ENCODE measurements at regions not wholly inside any gene's neighbourhood (a gene's known extent, or its start where the extent isn't known, plus 50 kb on each side); places are given as distances from the start of the nearest gene placed in this dataset.

- no peak overlapping the region for H3K27ac ChIP-seq (ENCODE audit: extremely low read length, insufficient read depth, low read length)
- POLR2A ChIA-PET: no interaction called here
- DNase-seq (ENCODE audit: low spot score) (no peak), ATAC-seq (no peak), FAIRE-seq (no peak)
- H3K4me2 ChIP-seq (ENCODE audit: low read depth, low read length): no peak overlapping the region
- intact Hi-C loops (cut with micrococcal nuclease; ENCODE audit: unreplicated experiment): no loop called here
- 0% methylated on average over 1 of the region's 33 CpGs for WGBS (ENCODE audit: low lambda C conversion rate)
- CTCF ChIA-PET (ENCODE audit: low intra/inter-chr PET ratio, low total read pairs): no interaction called here
- H2AFZ ChIP-seq (ENCODE audit: low read length): no peak overlapping the region
- no peaks in the 10 kb centered on the region for H3K79me2 ChIP-seq (ENCODE audit: insufficient read depth, low read length)
- H3K4me1 ChIP-seq (ENCODE audit: insufficient read depth, low read length): no peaks in the 10 kb centered on the region
- no peaks in the 10 kb centered on the region for H3K36me3 ChIP-seq (replicated peaks in 1 of 2; ENCODE audit: control insufficient read depth in 1 of 2, insufficient read depth in 2 of 2, low read length in 2 of 2)
- in situ Hi-C loops (cut with HindIII; ENCODE audit: extremely low pct_ligation_motif_present, low pct_unique_long_range_greater_than_20kb): no loop called here
- BruUV-seq (replicated peaks): no TSS peak
- H3K27me3 ChIP-seq (ENCODE audit: control insufficient read depth in 1 of 2, insufficient read depth in 2 of 2, low read length in 2 of 2): no peaks in the 10 kb centered on the region
- H3K9ac ChIP-seq (ENCODE audit: insufficient read depth, low read depth, low read length): no peak overlapping the region
- no peaks in the 10 kb centered on the region for H4K20me1 ChIP-seq (ENCODE audit: insufficient read depth, low read length)
- H3K4me3 ChIP-seq (replicated peaks in 1 of 3; ENCODE audit: insufficient read depth in 1 of 3, low read depth in 2 of 3, low read length in 3 of 3): no peak overlapping the region
- no peaks in the 10 kb centered on the region for H3K9me3 ChIP-seq (ENCODE audit: low read length)
- TF ChIP-seq THRA (CRISPR knock-in tag; IDR thresholded peaks at IDR 0.05; ENCODE audit: borderline replicate concordance): no peak
- TF ChIP-seq FOXP1 (IDR thresholded peaks at IDR 0.05): no peak
- TF ChIP-seq FOXP1 (CRISPR knock-in tag; IDR thresholded peaks at IDR 0.05): no peak
- TF ChIP-seq SRF (IDR thresholded peaks at IDR 0.05; ENCODE audit: low read depth, low read length): no peak
- no peak for TF ChIP-seq CBFB (CRISPR knock-in tag; IDR thresholded peaks at IDR 0.05)
- no peak for TF ChIP-seq ZFP36 (IDR thresholded peaks at IDR 0.05; ENCODE audit: borderline replicate concordance, low read depth, low read length, partially characterized antibody)
- TF ChIP-seq GABPA (IDR thresholded peaks at IDR 0.05; ENCODE audit: low read depth, low read length): no peak
- TF ChIP-seq GABPA (CRISPR knock-in tag; IDR thresholded peaks at IDR 0.05; ENCODE audit: low read depth): no peak
- TF ChIP-seq ZNF546 (CRISPR knock-in tag; conservative IDR thresholded peaks at IDR 0.05): no peak
- no peak for TF ChIP-seq SP140L (CRISPR knock-in tag; IDR thresholded peaks at IDR 0.05; ENCODE audit: borderline replicate concordance)
- TF ChIP-seq NCOA5 (CRISPR knock-in tag; IDR thresholded peaks at IDR 0.05): no peak
- no peak for TF ChIP-seq SKIL (CRISPR knock-in tag; IDR thresholded peaks at IDR 0.05; ENCODE audit: borderline replicate concordance)
- no peak for TF ChIP-seq ARNTL (CRISPR knock-in tag; IDR thresholded peaks at IDR 0.05)
- no peak for TF ChIP-seq MYNN (CRISPR knock-in tag; IDR thresholded peaks at IDR 0.05; ENCODE audit: low read depth)
- no peak for TF ChIP-seq ATAD3A (CRISPR knock-in tag; IDR thresholded peaks at IDR 0.05)
Measured at GRCh38 chr1:191025896-191026642, 548.4 kb upstream of the BRINP3 start.

Data from HepG2 (cell line).